ENCODE measurements at regions not wholly inside any gene's neighbourhood (a gene's known extent, or its start where the extent isn't known, plus 50 kb on each side); places are given as distances from the start of the nearest gene placed in this dataset.
"Not testable (repeated sequence)": the region's sequence is repeated elsewhere in the genome, so short reads cannot be mapped to it uniquely, and the experiment has no call there.

DNA sequence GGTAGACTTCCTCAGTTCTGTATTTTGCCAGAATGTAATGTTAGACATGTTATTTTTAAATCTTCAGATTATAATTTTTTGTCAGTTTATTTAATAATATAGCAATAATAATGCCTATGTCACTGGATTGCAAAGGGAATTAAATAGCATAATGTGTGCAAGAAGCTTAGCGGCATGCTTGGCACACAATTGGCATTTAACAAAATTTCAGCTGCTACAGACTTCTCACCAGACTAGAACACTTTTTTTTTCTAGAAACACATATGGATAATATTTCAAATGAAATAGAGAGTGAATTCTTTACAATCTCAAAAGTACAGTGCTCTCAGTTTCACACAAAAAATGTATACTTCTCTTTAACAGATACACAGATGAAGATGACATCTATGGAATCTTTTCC is 757.4 kb downstream of the CDH11 start:
- Mint-ChIP-seq H3K27me3 (ENCODE audit: low read depth) (no peaks in the 10 kb centered on the region), H3K4me1 (ENCODE audit: low read depth) (no peaks in the 10 kb centered on the region), H3K9me3 (peaks cover 4% of the 10 kb centered on the region), H3K36me3 (ENCODE audit: low read depth) (no peaks in the 10 kb centered on the region), H3K27ac (no peak overlapping the region), H3K4me3 (no peak overlapping the region)
- intact Hi-C loops (cut with micrococcal nuclease) = no loop called here
- CTCF ChIA-PET = no interaction called here
- DNase-seq = no peak

GRCh38 chr16:64364016-64364415 is 757.8 kb downstream of the CDH11 start:
- no peak for DNase-seq
- H3K4me3 Mint-ChIP-seq = no peak overlapping the region
- CTCF ChIA-PET = no interaction called here
- H3K27ac Mint-ChIP-seq = no peak overlapping the region
- H3K27me3 Mint-ChIP-seq (ENCODE audit: low read depth) = no peaks in the 10 kb centered on the region
- no peaks in the 10 kb centered on the region for H3K4me1 Mint-ChIP-seq (ENCODE audit: low read depth)
- H3K9me3 Mint-ChIP-seq = peaks cover 4% of the 10 kb centered on the region
- intact Hi-C loops (cut with micrococcal nuclease) = no loop called here
- H3K36me3 Mint-ChIP-seq (ENCODE audit: low read depth) = no peaks in the 10 kb centered on the region

DNA sequence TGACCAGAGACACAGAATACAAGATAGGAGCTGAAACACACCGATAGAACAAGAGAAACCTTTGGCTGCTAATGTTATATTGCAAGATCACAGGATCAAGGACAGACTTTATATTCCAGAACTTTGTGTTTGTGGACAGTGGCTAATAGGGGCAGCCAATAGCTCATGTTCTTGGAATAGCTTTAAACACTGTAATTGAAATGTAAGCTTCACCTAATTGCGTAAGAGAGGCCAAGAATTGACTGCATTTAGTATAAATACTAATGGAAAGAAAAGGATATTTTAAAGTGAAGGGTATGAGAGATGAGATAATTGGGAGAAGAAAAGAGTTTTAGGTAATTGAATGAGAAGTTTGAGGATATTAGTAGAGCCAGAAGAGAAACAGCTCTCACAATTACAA is 758.8 kb downstream of the CDH11 start:
- H3K27me3 Mint-ChIP-seq (ENCODE audit: low read depth) = no peaks in the 10 kb centered on the region
- H3K4me1 Mint-ChIP-seq (ENCODE audit: low read depth) = no peaks in the 10 kb centered on the region
- no peaks in the 10 kb centered on the region for H3K36me3 Mint-ChIP-seq (ENCODE audit: low read depth)
- peaks cover 4% of the 10 kb centered on the region for H3K9me3 Mint-ChIP-seq
- CTCF ChIA-PET = no interaction called here
- no peak for DNase-seq
- intact Hi-C loops (cut with micrococcal nuclease) = no loop called here
- no peak overlapping the region for H3K27ac Mint-ChIP-seq
- no peak overlapping the region for H3K4me3 Mint-ChIP-seq

- no peak overlapping the region for H3K4me3 Mint-ChIP-seq
- H3K27me3 Mint-ChIP-seq (ENCODE audit: low read depth) = no peaks in the 10 kb centered on the region
- no peak overlapping the region for H3K27ac Mint-ChIP-seq
- intact Hi-C loops (cut with micrococcal nuclease) = no loop called here
- no peaks in the 10 kb centered on the region for H3K4me1 Mint-ChIP-seq (ENCODE audit: low read depth)
- DNase-seq = no peak
- peaks cover 4% of the 10 kb centered on the region for H3K9me3 Mint-ChIP-seq
- H3K36me3 Mint-ChIP-seq (ENCODE audit: low read depth) = no peaks in the 10 kb centered on the region
- CTCF ChIA-PET = no interaction called here
Measured at GRCh38 chr16:64362193-64362592, 759.7 kb downstream of the CDH11 start.

DNA sequence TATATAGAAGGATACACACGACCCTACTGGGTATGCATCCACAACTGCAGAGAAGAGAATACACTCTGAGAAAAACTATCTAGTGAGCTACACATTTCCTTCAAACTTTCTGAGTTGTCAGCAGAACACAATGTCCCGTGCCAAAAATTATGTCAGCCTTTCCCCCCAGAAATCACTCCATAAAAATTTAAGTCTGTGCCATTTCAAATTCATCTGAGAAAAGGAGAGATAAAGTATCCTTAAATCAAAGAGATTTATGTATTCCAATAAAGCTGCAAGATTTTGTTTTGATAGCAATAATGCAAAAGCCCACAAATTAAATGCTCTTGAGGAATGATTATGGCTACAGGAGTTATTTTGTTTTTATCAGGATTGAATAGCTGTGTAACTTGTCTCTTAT is 760.1 kb downstream of the CDH11 start:
- H3K27ac Mint-ChIP-seq = no peak overlapping the region
- H3K4me1 Mint-ChIP-seq (ENCODE audit: low read depth) = no peaks in the 10 kb centered on the region
- CTCF ChIA-PET = no interaction called here
- no peak for DNase-seq
- no peaks in the 10 kb centered on the region for H3K36me3 Mint-ChIP-seq (ENCODE audit: low read depth)
- peaks cover 4% of the 10 kb centered on the region for H3K9me3 Mint-ChIP-seq
- H3K4me3 Mint-ChIP-seq = no peak overlapping the region
- intact Hi-C loops (cut with micrococcal nuclease) = no loop called here
- no peaks in the 10 kb centered on the region for H3K27me3 Mint-ChIP-seq (ENCODE audit: low read depth)

- Mint-ChIP-seq H3K27me3 (ENCODE audit: low read depth) (no peaks in the 10 kb centered on the region), H3K9me3 (peaks cover 4% of the 10 kb centered on the region), H3K4me1 (ENCODE audit: low read depth) (no peaks in the 10 kb centered on the region), H3K27ac (no peak overlapping the region), H3K4me3 (no peak overlapping the region), H3K36me3 (ENCODE audit: low read depth) (no peaks in the 10 kb centered on the region)
- intact Hi-C loops (cut with micrococcal nuclease) = no loop called here
- no peak for DNase-seq
- CTCF ChIA-PET = no interaction called here
Measured at GRCh38 chr16:64358291-64358690, 763.6 kb downstream of the CDH11 start.

- H3K27me3 Mint-ChIP-seq (ENCODE audit: low read depth) = no peaks in the 10 kb centered on the region
- CTCF ChIA-PET = no interaction called here
- no peak overlapping the region for H3K4me3 Mint-ChIP-seq
- no peak for DNase-seq
- H3K4me1 Mint-ChIP-seq (ENCODE audit: low read depth) = no peaks in the 10 kb centered on the region
- no peak overlapping the region for H3K27ac Mint-ChIP-seq
- peaks cover 4% of the 10 kb centered on the region for H3K9me3 Mint-ChIP-seq
- no peaks in the 10 kb centered on the region for H3K36me3 Mint-ChIP-seq (ENCODE audit: low read depth)
- intact Hi-C loops (cut with micrococcal nuclease) = no loop called here
Measured at GRCh38 chr16:64356267-64356666, 765.6 kb downstream of the CDH11 start.

DNA sequence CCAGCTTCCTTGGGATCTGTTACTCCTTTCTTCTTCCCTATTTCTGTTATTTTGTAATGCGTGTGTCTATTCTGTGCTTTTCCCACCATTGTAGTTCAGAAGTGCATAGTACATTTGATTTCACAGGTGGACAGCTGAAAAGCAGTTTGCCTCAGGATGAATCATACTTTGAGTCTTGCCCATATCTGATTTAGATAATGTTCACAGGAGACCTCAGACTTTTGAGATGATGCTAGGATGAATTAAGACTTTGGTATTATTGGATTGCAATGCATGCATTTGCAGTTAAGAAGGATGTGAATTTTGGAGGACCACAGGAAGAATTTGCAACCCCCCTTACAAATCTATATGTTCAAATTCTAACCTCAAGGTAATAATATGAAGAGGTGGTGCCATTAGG is 769.6 kb downstream of the CDH11 start:
- CTCF ChIA-PET = no interaction called here
- Mint-ChIP-seq H3K9me3 (peaks cover 6% of the 10 kb centered on the region), H3K27me3 (ENCODE audit: low read depth) (no peaks in the 10 kb centered on the region), H3K4me1 (ENCODE audit: low read depth) (no peaks in the 10 kb centered on the region), H3K4me3 (no peak overlapping the region), H3K27ac (no peak overlapping the region), H3K36me3 (ENCODE audit: low read depth) (no peaks in the 10 kb centered on the region)
- intact Hi-C loops (cut with micrococcal nuclease) = no loop called here
- no peak for DNase-seq

DNA sequence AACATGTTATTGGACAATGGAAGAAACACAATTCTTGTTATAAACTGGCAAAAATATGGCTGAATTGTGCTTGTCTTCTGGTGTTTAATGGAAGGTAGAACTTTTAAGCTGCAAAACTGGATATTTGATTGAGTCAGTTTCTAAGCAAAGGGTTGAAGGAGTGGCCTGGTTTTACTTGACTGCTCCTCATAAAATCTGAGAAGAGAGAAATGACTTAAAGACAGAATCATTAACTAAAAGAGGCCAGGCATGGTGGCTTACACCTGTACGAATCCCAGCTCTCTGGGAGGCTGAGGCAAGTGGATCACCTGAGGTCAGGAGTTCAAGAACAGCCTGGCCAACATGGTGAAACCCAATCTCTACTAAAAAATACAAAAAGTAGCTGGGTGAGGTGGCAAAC is 770.7 kb downstream of the CDH11 start:
- Mint-ChIP-seq H3K4me3 (no peak overlapping the region), H3K36me3 (ENCODE audit: low read depth) (no peaks in the 10 kb centered on the region), H3K4me1 (ENCODE audit: low read depth) (no peaks in the 10 kb centered on the region), H3K27ac (no peak overlapping the region), H3K27me3 (ENCODE audit: low read depth) (no peaks in the 10 kb centered on the region), H3K9me3 (peaks cover 6% of the 10 kb centered on the region)
- CTCF ChIA-PET = no interaction called here
- DNase-seq = no peak
- intact Hi-C loops (cut with micrococcal nuclease) = no loop called here

DNA sequence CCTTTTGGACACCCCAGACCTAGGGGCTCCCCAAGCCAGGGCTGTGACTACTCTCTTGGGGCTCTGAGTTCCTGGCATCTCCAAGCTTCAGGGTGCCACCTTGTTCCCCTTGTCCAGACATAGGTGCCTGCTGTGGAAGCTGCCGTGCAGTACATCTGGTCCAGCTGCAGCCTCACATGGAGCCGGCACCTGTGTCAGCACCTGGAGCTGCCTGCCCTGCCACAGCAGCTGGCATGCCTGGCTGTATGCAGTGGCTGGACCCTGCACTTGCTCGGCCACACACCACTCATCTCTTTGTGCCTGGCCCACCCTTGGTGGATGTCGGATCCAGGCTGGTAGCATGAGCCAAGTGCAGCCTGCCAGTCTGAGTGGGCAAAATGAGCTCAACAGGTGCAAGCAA is 775.8 kb downstream of the CDH11 start:
- CTCF ChIA-PET = no interaction called here
- no peak for DNase-seq
- H3K27me3 Mint-ChIP-seq (ENCODE audit: low read depth) = no peaks in the 10 kb centered on the region
- no peaks in the 10 kb centered on the region for H3K4me1 Mint-ChIP-seq (ENCODE audit: low read depth)
- peaks cover 10% of the 10 kb centered on the region for H3K9me3 Mint-ChIP-seq
- H3K4me3 Mint-ChIP-seq = no peak overlapping the region
- no peaks in the 10 kb centered on the region for H3K36me3 Mint-ChIP-seq (ENCODE audit: low read depth)
- no peak overlapping the region for H3K27ac Mint-ChIP-seq
- intact Hi-C loops (cut with micrococcal nuclease) = no loop called here

- intact Hi-C loops (cut with micrococcal nuclease) = no loop called here
- Mint-ChIP-seq H3K27ac (no peak overlapping the region), H3K9me3 (peaks cover 7% of the 10 kb centered on the region), H3K27me3 (ENCODE audit: low read depth) (no peaks in the 10 kb centered on the region), H3K4me3 (no peak overlapping the region), H3K36me3 (ENCODE audit: low read depth) (no peaks in the 10 kb centered on the region), H3K4me1 (ENCODE audit: low read depth) (no peaks in the 10 kb centered on the region)
- CTCF ChIA-PET = no interaction called here
- no peak for DNase-seq
Measured at GRCh38 chr16:64345142-64345541, 776.7 kb downstream of the CDH11 start.

DNA sequence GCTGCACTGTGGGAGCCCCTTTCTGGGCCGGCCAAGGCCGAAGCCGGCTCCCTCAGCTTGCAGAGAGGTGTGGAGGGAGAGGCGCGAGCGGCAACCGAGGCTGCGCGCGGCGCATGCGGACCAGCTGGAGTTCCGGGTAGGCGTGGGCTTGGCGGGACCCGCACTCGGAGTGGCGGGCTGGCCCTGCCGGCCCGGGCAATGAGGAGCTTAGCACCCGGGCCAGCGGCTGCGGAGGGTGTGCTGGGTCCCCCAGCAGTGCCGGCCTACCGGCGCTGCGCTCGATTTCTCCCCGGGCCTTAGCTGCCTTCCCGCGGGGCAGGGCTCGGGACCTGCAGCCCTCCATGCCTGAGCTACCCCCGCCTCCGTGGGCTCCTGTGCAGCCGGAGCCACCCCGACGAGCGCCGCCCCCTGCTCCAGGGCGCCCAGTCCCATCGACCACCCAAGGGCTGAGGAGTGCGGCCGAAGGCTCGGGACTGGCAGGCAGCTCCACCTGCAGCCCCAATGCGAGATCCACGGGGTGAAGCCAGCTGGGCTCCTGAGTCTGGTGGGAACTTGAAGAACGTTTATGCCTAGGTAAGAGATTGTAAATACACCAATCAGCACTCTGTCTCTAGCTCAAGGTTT is 777.9 kb downstream of the CDH11 start:
- H3K4me3 Mint-ChIP-seq; H3K9me3 Mint-ChIP-seq; DNase-seq; H3K27ac Mint-ChIP-seq; CTCF ChIA-PET; H3K36me3 Mint-ChIP-seq (ENCODE audit: low read depth); H3K4me1 Mint-ChIP-seq (ENCODE audit: low read depth); H3K27me3 Mint-ChIP-seq (ENCODE audit: low read depth); intact Hi-C loops (cut with micrococcal nuclease): not testable (repeated sequence)

DNA sequence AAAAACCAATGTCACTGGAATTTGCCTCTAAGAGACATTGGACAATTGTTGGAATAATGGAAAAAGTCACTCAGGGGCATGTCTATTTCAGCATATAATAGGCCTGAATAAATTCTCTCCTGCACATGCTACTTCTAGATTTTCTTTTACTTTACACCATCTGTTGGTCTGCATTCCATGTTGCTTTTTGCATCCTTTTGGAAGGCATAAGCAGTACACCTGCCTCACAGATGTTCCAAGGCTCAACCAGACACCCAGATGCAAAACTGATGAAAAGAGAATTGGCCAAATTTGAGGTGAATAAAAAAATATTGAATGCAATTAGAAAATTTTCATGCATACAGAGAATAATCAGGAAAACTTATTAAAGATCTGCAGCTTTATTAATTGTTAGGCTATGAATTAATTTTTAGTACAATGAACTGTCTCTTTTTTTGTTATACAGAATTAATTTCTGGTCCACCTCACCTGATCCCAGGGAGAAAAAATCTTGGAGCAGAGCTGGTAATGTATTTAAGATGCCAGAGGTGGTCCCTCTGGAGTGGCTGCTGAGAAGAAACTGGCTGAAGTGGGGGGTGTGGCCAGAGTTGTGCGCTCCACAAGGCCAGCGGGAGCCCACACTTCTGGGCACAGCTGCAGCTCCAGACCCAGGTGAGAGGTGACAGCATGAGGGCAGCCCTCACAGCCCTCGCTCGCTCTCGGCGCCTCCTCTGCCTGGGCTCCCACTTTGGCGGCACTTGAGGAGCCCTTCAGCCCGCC is 778.6 kb downstream of the CDH11 start:
- Mint-ChIP-seq H3K27ac (no peak overlapping the region), H3K4me3 (no peak overlapping the region), H3K4me1 (ENCODE audit: low read depth) (no peaks in the 10 kb centered on the region), H3K9me3 (peaks cover 12% of the 10 kb centered on the region), H3K36me3 (ENCODE audit: low read depth) (no peaks in the 10 kb centered on the region), H3K27me3 (ENCODE audit: low read depth) (no peaks in the 10 kb centered on the region)
- no peak for DNase-seq
- CTCF ChIA-PET = no interaction called here
- intact Hi-C loops (cut with micrococcal nuclease) = no loop called here
